IPS DF 6.9 (cell line): ENCODE measurements at regions not wholly inside any gene's neighbourhood (a gene's known extent, or its start where the extent isn't known, plus 50 kb on each side); places are given as distances from the start of the nearest gene placed in this dataset.

Source experiments
- DNase-seq: peaks from one replicate; pipeline ENCODE4 v3.0.0-alpha.2; 2013; ENCODE audit warnings: low read depth, low spot score
- H3K27ac ChIP-seq: one replicate; pipeline ENCODE4 v1.5.1; 2013; ENCODE audit warnings: low read length, control low read depth
- H3K27me3 ChIP-seq: 2 replicates; pipeline ENCODE4 v1.6.1; 2013; ENCODE audit warnings: mild to moderate bottlenecking, low read length; ENCODE audit not compliant: control insufficient read depth, insufficient read depth
- H3K36me3 ChIP-seq: 2 replicates; pipeline ENCODE4 v1.6.1; 2013; ENCODE audit warnings: low read length; ENCODE audit not compliant: control insufficient read depth, insufficient read depth
- H3K4me1 ChIP-seq: 2 replicates; pipeline ENCODE4 v1.6.1; 2013; ENCODE audit warnings: low read length; ENCODE audit not compliant: control insufficient read depth, insufficient read depth
- H3K4me3 ChIP-seq: 2 replicates; pipeline ENCODE4 v1.5.1; 2013; ENCODE audit warnings: mild to moderate bottlenecking, low read length
- H3K9me3 ChIP-seq: 2 replicates; pipeline ENCODE4 v1.6.1; 2013; ENCODE audit warnings: low read length, inconsistent platforms; ENCODE audit not compliant: control insufficient read depth, insufficient read depth
- WGBS: extraction: QIAGEN DNeasy Blood & Tissue Kit; methylation state at CpG from one replicate; pipeline ENCODE4 v1.1.7; 2013; ENCODE audit warnings: mixed read lengths, missing lambda C conversion rate; ENCODE audit not compliant: insufficient read length, insufficient coverage; 5-methylcytosine and 5-hydroxymethylcytosine counted together

DNA sequence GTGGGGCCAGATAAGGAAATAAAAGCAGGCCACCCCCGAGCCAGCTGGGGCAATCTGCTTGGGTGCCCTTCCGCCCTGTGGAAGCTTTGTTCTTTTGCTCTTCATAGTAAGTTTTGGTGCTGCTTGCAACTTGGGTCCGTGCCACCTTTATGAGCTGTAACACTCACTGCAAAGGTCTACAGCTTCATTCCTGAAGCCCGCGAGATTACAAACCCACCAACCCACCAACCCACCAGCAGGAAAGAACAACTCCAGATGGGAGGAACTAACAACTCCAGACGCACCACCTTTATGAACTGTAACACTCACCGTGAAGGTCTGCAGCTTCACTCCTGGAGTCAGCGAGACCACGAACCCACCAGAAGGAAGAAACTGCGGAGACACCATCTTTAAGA, 84.2 kb upstream of the ARRDC4 start:
- no peak for DNase-seq
- no CpG with 5 or more reads among the region's 10 CpGs for WGBS
- Histone ChIP-seq H3K36me3 (no peaks in the 10 kb centered on the region), H3K27ac (no peak overlapping the region), H3K27me3 (no peaks in the 10 kb centered on the region), H3K4me1 (no peaks in the 10 kb centered on the region), H3K9me3 (no peaks in the 10 kb centered on the region), H3K4me3 (no peak overlapping the region)

DNA sequence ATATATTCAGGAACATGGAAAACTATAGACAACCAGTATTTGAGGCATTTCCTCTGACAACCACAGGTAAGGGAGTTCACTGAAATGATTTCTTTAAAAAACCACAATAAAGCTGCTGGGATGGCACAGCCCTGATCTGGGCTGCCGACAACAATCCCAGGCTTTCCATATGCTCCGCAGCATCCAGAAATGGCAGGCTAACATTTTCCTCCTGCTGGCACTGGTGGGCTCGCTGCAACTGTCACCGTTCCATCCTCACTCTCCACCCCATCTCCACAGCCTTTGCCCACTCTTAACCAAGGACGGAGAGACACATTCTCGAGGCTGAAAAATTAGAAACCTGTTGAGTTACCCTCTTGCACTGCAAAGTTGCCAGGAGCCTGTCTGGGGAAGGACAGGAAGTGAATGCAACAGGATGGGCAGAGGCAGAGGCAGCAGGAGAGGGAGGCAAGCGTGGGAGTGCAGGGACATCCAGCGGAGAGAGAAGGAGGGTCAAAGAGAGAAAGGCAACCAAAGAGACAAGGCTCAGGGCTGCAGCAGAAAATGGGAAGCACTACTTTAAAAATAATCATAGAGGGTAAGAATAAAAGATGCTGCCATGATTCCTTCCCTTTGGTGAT, 79.0 kb upstream of the ARRDC4 start:
- no peak for DNase-seq
- Histone ChIP-seq H3K9me3 (no peaks in the 10 kb centered on the region), H3K36me3 (no peaks in the 10 kb centered on the region), H3K27me3 (no peaks in the 10 kb centered on the region), H3K4me3 (no peak overlapping the region), H3K4me1 (no peaks in the 10 kb centered on the region), H3K27ac (no peak overlapping the region)
- WGBS = no CpG with 5 or more reads among the region's 8 CpGs

DNA sequence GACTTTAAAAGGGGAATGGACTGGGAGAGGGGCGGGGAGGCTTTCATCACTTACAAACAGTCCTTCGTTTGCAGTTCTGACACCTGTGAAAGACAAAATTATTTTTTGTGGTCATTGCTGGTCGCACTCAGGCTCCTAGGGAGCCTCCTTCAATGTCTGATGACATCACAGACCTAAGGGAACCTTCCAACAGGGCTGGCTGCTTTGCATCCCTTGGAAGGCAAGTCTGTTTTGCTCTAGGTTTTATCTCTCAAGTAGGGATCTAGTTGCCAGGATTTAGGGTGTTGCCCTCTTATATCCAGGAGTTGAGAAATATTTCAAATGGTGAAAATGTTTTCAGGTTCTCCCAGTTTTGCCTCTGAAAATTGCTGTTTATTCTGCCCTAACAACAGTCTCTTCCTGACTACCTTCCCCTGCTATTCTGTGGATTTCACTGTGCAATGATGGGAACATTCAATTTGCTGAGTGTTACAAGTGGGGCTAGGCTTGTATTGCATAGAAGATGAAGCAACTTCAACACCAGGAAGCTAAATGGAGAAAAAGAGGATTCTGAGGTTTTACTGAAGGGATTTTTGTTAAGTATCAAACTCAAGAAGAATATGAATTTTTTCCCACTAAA, 75.9 kb upstream of the ARRDC4 start:
- no peak for DNase-seq
- H3K4me3 ChIP-seq = no peak overlapping the region
- no peaks in the 10 kb centered on the region for H3K4me1 ChIP-seq
- H3K27ac ChIP-seq = no peak overlapping the region
- no peaks in the 10 kb centered on the region for H3K27me3 ChIP-seq
- no peaks in the 10 kb centered on the region for H3K36me3 ChIP-seq
- no peaks in the 10 kb centered on the region for H3K9me3 ChIP-seq
- no CpG with 5 or more reads among the region's 3 CpGs for WGBS

DNA sequence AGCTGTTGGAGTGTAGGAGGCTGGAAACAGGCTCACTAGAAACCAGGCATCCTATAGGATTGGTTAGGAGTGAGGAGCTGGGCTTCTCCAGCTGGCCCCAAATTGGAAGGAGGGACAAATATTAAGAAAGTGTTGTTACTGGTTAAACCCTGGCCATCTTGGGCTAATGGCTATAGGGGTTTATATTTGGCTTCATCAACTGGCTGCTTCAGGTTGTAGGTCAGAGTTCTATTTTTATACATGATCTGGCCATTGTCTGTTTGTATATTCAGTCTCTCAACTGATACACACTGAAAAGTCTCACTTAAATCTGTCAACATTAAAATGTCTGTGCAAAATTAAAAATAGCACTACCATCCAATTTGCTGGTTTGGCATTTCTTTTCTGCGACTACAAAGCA, 70.2 kb upstream of the ARRDC4 start:
- no peak overlapping the region for H3K4me3 ChIP-seq
- no CpG with 5 or more reads among the region's 1 CpG for WGBS
- H3K27me3 ChIP-seq = no peaks in the 10 kb centered on the region
- H3K36me3 ChIP-seq = no peaks in the 10 kb centered on the region
- H3K27ac ChIP-seq = no peak overlapping the region
- no peak for DNase-seq
- H3K4me1 ChIP-seq = no peaks in the 10 kb centered on the region
- H3K9me3 ChIP-seq = no peaks in the 10 kb centered on the region

DNA sequence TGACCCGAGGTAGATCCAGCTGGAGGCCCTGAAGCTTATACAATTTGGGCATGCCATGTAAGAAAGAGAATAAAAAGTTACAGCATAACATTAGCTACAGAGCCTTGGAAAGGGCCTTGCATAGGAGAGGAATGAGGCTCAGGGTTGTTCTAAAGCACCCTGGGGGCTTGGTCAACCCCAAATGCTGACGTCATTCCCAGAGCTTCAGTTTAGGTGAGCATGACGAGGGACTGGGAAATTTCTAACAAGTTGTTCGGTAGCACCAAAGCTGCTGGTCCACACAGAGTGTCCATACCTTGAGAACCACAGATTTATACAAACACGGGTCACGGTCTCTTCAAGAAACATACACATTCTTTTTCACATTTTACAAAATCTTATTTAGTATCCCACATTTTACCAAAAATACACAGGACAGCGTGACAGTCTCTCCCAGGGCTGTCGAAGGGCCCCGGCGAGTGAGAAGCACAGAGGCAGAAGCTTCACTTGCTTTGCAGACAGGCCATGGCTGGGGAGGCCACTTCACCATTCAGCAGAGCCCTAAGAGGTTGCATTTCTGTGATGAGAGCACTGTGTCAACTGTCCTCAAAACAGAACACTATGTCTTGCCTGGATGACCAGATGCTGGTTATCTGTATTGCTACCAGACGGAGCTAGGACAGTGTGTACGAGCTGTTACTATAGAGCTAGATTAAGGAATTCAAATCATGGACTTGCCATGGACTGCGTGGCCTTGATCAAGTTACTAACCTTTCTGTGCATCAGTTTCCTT, 68.2 kb upstream of the ARRDC4 start:
- Histone ChIP-seq H3K4me1 (no peaks in the 10 kb centered on the region), H3K36me3 (no peaks in the 10 kb centered on the region), H3K9me3 (no peaks in the 10 kb centered on the region), H3K4me3 (no peak overlapping the region), H3K27ac (no peak overlapping the region), H3K27me3 (no peaks in the 10 kb centered on the region)
- no peak for DNase-seq
- 100% methylated on average over 2 of the region's 13 CpGs for WGBS

DNA sequence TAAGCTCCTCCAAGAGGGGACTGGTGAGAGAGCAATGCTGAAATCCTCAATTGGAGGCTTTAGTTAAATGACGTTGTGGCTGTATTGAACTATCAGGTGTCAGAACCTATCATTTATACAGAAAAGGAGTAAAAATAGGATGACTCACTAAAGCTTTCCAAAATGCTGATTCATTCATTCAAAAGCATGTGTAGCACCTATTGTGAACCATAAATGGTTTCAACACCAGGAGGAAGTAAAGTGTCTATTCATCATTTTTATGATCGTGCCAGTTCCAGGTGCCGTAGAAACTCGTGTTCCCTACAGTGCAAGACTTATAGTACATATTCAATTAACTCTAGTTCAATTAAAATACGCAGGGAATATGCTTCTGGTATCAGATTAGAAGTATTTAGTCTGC, 66.5 kb upstream of the ARRDC4 start:
- no peaks in the 10 kb centered on the region for H3K4me1 ChIP-seq

DNA sequence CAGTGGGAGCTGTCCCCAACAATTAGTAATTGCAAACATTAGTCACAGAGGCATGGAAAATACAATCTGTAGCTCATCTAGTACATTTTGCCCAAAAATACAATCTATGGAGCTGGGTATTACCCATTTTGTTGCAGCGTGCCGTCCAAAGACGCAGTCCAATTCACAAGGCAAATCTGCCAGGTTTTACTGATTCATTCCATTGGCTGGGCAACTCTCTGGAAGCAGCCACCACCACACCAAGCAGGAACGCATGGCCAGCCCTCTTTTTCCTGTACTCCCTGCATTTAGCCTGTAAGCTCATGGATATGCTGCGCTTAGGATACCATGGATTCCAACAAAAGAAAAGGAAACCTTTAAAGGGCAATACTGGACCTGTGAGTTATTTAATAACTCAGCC, 60.5 kb upstream of the ARRDC4 start:
- WGBS = no CpG with 5 or more reads among the region's 5 CpGs
- H3K27ac ChIP-seq = no peak overlapping the region
- no peak for DNase-seq

More for the DNA sequence above, 66.5 kb upstream of the ARRDC4 start:
- DNase-seq = no peak
- Histone ChIP-seq H3K9me3 (no peaks in the 10 kb centered on the region), H3K4me3 (no peak overlapping the region), H3K27ac (no peak overlapping the region), H3K36me3 (no peaks in the 10 kb centered on the region), H3K27me3 (no peaks in the 10 kb centered on the region)
- no CpG with 5 or more reads among the region's 5 CpGs for WGBS

DNA sequence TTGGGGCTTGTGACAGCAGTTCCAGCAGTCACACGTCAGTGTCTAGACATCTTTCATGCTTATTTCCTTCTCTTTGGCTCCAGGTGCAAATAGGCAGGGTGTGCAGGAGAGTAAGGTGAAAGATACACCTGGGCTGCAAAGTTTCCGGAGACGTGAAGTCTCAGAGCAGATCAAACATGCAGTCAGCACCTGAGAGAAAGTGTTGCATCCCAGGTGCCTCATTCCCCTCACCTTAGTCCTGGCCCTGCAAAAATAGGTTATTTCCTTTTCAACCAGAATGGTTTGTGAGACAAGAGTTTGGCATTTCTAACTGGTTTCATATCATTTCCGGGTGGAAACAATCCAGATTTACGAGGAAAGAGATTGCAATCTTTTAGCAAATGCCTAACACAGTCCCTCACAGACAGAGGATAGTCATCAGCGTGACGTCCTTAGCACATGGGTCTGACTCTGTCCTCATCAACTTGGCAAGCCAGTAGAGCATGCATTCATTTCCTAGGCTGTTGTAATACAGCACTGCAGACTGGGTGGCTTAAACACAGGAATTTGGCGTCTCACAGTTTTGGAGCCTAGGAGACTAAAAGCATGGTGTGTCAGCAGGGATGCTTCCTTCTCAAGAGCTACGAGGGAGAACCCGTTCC, 58.2 kb upstream of the ARRDC4 start:
- no peaks in the 10 kb centered on the region for H3K36me3 ChIP-seq
- DNase-seq = no peak
- no peaks in the 10 kb centered on the region for H3K27me3 ChIP-seq
- no CpG with 5 or more reads among the region's 10 CpGs for WGBS
- H3K27ac ChIP-seq = no peak overlapping the region
- H3K9me3 ChIP-seq = no peaks in the 10 kb centered on the region
- H3K4me3 ChIP-seq = no peak overlapping the region
- H3K4me1 ChIP-seq = no peaks in the 10 kb centered on the region; the same call in 1 of the 2 replicates

More for the DNA sequence above, 60.5 kb upstream of the ARRDC4 start:
- no peaks in the 10 kb centered on the region; the same call in 1 of the 2 replicates for H3K4me1 ChIP-seq
- H3K36me3 ChIP-seq = no peaks in the 10 kb centered on the region
- H3K9me3 ChIP-seq = no peaks in the 10 kb centered on the region
- H3K4me3 ChIP-seq = no peak overlapping the region
- H3K27me3 ChIP-seq = no peaks in the 10 kb centered on the region

DNA sequence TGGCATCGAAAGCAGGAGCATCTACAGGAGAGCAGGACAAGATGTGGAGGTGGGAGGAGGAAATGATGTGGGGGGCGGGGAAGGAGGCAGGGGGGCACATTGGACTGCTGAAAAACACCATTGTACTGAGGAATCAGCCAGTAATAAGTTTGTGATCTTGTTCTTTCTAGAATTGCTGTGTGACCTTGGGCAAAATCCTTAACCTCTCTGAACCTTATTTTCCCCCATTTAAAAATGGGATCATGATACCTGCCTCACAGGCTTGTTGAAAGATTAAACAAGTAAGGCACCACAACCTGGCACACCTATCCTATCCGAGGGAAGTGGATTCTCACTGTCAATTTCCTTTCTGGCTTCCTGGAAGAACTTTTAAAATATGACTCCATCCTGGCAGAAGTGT, 56.9 kb upstream of the ARRDC4 start:
- H3K9me3 ChIP-seq = no peaks in the 10 kb centered on the region

DNA sequence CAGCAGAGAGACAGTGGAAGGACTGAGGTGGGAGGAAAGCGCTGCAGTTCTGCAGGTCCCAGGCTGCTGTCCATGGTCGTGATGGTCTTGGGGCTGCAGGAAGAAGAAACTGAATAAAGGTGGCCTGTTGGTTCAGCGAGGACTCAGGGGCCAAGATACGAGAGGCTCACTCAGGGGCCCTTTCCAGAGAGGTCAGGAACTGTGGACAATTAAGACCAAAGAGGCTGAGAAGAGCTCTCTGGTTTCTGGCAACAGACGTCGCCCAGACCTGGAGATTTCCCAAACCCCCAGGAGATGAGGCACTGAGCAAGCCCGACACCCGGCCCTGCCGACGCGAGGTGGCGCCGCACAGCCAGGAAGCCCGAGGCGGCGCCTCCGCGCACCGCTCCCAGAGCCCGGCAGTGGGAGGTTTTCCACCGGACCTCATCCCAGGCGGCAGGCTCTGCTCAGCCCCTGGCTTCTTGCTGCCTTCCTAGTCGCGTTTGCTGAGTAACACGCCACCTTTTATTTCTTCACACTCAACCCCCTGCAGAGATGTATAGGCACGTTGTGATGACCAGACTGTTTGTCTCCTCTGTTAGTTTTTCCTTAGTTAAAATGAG, 56.4 kb upstream of the ARRDC4 start:
- WGBS = no CpG with 5 or more reads among the region's 26 CpGs
- H3K27me3 ChIP-seq = no peaks in the 10 kb centered on the region
- H3K36me3 ChIP-seq = no peaks in the 10 kb centered on the region
- no peak overlapping the region for H3K27ac ChIP-seq
- H3K4me1 ChIP-seq = no peaks in the 10 kb centered on the region; the same call in 1 of the 2 replicates
- no peaks in the 10 kb centered on the region for H3K9me3 ChIP-seq
- no peak overlapping the region for H3K4me3 ChIP-seq
- peak; percentile 67 for DNase-seq

More for the DNA sequence above, 56.9 kb upstream of the ARRDC4 start:
- no peak overlapping the region for H3K27ac ChIP-seq
- H3K4me3 ChIP-seq = no peak overlapping the region
- DNase-seq = no peak
- no peaks in the 10 kb centered on the region; the same call in 1 of the 2 replicates for H3K4me1 ChIP-seq
- H3K36me3 ChIP-seq = no peaks in the 10 kb centered on the region
- no CpG with 5 or more reads among the region's 3 CpGs for WGBS
- H3K27me3 ChIP-seq = no peaks in the 10 kb centered on the region
